NCI-H2227 treated with DMSO at 0.1 percent for 48 hours (cell line): ENCODE measurements at regions not wholly inside any gene's neighbourhood (a gene's known extent, or its start where the extent isn't known, plus 50 kb on each side); places are given as distances from the start of the nearest gene placed in this dataset.

Source experiments
- DNase-seq: peaks from one replicate; lab custom pipeline; 2025; lab: John Stamatoyannopoulos, UW

GRCh38 chr7:85655252-85655651 is 468.4 kb upstream of the SEMA3D start:
- no peak for DNase-seq

DNA sequence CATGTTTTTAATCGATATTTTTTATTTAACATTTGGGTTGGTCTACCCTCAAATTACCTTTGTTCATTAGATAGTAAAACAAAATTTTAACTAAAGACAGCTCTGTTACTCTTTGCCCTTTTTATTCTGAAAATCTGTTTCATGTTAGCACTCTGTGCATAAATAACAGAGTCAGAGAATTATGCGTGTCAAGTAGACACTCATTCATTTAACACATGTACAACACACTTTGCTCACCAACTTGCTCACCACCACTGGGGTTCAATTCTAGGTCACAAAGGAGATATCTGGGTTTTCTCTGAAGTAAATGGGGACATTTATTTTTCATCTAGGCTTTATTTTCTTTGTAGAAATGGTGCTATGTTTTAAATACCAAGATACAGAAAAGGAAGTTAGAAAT is 457.4 kb upstream of the SEMA3D start:
- no peak for DNase-seq

DNA sequence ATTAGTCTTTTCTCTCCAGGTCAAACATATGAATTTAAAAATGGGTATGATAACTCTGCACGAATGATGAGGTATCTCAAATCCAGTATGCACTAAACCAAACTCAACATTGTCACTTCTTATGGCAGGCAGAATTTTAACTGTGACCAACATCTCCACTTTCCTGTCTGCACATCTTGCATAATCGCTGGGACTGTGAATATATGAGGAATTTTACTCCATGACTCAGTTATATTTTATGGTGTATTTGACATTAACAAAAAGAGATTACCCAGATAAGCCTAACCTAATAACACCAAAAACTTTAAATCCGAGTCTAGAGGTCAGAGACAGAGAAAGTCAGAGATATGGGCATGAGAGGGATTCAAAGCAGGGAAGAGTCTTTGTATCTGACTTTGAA is 454.5 kb upstream of the SEMA3D start:
- no peak for DNase-seq

DNA sequence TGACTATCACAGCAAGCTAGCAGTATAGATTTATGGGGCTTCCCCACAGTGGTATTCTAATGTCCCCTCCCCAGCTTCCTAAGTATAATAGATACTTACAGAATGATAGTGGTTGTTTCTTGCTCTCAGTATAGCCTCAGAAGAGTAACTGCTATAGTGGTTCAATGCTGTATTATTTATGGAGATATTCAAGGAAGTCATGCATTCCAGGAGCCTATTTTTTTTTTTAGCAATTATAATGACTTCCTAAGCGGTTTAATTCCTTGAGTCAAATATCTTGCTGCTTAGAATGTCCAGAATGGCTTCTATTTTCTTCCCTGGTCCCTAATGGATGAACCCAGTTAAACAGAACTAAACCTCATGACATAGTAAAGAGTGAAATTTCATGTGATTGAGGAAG is 451.5 kb upstream of the SEMA3D start:
- DNase-seq = no peak

GRCh38 chr7:85634951-85635350 is 448.1 kb upstream of the SEMA3D start:
- no peak for DNase-seq

DNA sequence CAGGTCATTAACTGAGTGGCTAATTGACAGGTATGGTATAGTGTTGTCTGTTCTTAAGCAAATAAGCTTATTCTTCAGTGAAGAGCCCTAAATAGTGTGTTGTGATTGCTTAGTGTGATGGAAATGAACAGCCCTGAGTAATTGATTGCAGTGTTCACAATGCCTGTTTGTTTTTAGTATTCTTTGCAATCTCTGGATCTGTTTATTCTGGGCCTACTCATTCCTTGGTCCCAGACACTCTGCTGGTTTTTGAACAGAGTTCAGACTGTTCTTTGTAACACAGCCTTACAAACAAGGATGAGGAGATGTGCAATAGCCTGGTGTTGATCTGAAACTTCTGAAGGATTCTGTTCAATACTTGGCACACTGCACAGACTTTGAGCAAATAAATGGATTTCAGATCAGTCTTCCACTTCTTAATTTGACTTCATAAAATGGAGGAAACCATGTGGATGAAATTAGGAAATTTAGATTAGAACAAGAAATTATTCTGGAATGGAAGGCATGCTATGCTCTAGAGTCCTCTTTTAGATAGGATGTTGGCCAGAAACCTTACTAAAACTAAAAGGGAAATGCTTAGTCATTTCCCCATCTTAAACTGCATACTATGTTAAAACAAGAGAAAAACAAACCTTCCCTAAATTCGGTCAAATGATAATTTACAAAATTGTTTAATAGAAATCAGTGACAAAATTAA is 444.2 kb upstream of the SEMA3D start:
- DNase-seq = no peak

DNA sequence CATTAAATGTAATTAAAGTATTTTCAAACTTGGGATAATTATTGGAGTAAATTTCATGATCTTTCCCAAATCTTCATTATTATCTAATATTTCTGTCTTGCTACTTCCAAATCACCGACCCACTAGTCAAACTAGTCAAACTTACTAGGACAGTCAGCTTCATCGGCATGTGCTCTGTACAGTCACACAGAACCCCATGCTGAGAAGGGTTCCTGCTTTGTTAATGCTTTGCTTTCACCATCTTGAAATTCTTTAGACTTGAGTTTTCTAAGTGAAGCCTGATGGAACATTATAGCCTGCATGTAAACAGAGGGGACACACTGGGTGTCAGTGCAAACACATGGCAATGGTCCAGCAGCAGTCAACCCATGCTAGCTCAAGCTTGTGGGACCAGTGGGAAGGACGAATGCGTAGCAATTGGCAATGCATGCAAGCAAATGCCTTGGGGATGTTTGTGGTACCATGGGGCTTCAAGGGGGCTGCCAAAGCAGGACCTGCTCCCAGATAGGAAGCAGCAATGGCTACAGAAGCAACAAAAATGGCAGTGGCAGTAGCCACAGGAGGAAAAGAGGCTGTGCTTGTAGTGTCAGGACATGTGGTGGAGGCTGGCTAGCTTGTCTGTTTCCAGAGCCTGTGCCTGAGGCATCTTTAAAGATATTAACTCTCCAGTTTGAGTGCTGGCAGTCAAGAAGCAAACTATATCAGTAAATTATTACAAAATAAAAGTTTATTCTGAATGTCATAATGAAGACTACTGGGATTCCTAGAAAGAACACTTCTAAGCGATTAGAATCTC is 441.1 kb upstream of the SEMA3D start:
- no peak for DNase-seq

DNA sequence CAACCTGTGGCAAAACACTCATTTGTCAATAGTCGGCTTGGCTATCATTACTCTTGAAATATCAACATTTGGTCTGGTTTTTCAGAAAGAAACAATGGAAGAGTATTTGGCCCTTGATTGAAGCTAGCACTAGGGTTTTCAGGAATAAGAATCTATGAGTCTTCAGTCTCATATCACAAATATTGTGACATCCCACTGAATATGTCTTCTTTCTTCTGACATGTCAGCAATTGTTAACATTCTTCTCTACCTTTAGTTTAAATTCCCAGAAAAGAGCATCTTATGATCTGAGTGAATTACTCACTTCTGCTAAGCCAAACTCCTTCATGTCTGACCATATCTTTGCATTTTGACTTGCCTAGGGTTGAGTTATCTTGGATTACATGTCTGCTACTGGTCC is 435.2 kb upstream of the SEMA3D start:
- no peak for DNase-seq

DNA sequence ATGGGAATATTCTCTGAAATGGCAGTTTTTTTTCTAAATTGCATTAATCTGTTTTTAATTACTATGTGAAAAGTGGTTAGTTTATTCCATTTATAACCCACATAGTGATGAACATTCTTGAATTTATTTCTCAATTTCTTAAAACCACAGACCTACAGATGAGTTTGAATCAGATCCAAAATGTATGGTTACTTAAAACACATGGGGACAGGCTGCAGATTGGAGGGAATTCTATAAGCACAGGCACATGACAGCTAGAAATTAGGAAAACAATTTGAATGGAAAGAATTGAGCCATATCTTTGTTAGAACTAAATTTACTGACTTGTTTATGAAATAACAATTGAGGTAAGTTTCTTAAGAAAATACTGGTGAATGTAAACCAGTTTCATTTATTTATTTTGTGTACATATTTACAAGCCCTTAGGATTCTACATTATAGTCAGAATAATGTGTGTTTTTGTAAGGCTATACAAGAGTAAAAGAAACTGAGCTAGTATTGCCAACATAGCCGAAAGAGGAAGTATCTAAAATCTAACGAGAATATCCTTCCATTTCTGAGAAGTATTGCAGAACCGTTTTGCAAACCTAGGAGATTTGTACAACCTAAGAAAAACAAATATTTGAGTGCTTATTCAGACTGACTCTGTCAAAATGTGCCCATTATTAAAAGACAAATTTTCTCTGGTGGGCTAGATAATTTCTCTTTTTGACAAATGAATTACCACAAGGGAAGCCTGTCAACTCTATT is 434.3 kb upstream of the SEMA3D start:
- no peak for DNase-seq

DNA sequence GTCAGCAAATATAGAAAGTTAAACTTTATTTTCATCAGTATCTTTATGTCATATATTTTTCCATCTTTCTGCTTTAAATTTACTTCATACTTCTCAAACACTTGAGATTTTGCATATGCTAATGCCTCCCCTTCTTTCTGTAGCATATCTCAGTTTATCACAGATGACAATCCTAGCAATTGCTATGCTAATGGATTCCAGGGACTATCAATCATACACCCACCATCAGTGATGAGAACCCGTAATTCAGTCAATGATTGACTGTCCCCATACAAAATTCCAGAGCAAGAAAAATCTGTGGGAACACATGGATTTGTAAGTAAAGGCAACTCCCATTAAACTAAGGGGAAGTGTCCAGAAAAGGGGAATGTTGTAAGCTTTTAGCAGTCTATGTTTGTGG is 432.4 kb upstream of the SEMA3D start:
- DNase-seq = no peak

DNA sequence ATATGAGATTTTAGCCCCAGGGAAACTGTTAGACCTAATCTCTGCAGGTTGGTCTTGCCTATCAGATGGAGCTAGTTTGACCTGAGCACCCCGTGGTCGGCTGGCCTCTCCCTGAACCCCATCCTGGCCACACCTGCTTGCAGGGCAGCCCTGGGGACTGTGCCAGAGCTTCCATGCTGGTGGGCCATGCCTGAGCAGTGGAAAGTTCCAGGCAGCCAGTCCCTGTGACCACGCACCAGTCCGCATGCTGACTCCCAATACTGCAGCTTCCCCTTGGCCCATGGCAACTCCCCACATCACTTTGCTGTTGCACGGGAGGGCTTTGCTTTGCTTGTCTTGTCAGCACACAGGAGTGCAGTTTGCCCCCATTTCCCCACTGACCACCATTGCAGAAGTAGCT is 427.8 kb upstream of the SEMA3D start:
- DNase-seq = no peak

DNA sequence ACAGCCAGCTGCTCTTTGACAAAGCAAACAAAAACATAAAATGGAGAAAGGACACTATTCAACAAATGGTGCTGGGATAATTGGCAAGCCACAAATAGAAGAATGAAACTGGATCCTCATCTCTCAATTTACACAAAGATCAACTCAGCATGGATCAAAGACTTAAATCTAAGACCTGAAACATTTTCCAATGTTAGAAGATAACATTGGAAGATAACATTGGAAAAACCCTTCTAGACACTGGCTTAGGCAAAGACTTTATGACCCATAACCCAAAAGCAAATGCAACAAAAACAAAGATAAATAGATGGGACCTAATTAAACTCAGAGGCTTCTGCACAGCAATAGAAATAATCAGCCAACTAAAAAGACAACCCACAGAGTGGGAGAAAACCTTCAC is 425.7 kb upstream of the SEMA3D start:
- no peak for DNase-seq

- DNase-seq = no peak
Measured at GRCh38 chr7:85608804-85609203, 421.9 kb upstream of the SEMA3D start.

- no peak for DNase-seq
Measured at GRCh38 chr7:85602196-85602595, 415.3 kb upstream of the SEMA3D start.

DNA sequence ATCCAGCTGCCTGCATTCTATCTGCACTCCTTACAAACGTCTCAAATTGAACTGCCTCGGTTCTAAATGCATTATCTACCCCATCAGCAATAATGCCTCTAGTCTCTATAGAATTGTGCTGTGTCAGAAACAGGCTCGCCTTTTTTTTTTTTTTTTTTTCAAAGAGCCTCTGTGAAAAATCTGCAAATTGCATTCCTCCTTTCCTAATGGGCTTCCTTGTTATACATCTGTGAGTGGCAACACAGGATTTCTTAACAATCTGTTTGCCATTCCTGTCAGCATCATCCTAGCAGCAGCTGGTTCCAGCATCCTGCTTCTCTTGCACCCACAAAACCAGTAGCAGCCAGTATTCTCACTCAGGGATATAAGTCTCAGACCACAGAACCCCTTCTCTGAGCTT is 413.5 kb upstream of the SEMA3D start:
- no peak for DNase-seq

DNA sequence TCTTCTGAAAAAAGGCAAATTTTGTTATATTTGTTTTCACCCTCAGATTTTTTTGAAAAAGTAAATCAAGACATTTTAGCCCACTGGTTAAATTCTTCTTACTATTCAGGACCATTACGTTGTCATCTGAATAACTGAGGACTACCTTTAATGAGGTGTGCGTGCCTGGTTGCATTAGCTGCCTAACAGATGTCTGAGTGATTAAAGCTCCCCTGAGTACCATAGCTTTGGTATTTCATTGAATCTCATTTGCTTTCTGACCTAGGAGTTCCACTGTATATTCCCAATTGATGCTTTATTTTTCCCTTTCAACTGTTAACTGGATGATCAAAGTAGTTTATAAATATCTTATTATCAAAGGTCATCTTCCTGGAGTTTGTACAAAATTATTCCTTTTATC is 410.0 kb upstream of the SEMA3D start:
- DNase-seq = no peak

GRCh38 chr7:85595750-85596178 is 408.9 kb upstream of the SEMA3D start:
- DNase-seq = no peak

GRCh38 chr7:85593355-85593754 is 406.5 kb upstream of the SEMA3D start:
- DNase-seq = no peak

DNA sequence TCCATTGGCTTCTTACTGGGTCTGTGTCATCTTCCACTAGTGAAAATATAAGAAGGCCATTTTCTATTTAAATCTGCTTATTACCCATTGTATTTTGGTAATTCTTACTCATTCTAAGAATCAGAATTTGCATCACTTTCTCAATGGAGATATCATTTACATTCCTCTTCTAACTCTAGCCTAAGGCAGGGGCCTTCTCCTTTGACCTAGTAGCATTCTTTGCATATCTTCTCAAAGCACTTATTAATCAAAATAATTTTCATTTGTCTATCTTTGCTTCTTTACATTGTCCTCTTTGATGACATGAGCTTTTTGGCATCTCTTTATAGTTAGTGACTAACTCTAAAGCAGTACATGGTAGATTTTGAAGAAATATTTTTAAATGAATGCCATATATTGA is 400.9 kb upstream of the SEMA3D start:
- DNase-seq = no peak

- no peak for DNase-seq
Measured at GRCh38 chr7:85586091-85586490, 399.2 kb upstream of the SEMA3D start.

GRCh38 chr7:85583131-85583953 is 396.5 kb upstream of the SEMA3D start:
- no peak for DNase-seq

DNA sequence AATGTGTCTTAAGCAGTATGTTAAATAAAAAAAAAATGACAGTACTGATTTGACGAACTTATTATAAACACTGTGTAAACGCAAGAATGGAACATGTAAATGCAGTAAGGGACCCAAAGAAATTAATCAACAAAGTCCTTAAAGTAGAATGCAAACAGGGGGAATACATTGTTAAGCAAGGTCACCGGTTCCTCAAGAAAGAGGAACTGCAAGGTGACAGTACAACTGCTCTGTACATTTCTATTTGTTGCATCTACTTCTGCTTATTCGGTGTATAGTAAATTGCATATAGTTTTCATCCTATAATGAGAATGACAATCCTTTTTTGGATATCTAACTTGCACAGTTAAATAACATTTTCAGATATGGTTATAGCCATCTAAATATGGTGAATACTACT is 387.0 kb upstream of the SEMA3D start:
- DNase-seq = no peak
